ENCODE measurements at regions not wholly inside any gene's neighbourhood (a gene's known extent, or its start where the extent isn't known, plus 50 kb on each side); places are given as distances from the start of the nearest gene placed in this dataset.

GRCh38 chr3:135908737-135909136 lies 56.8 kb upstream of the PPP2R3A start:
- TF ChIP-seq TAF1 (IDR thresholded peaks at IDR 0.05; ENCODE audit: borderline replicate concordance, low read depth, low read length) (no peak), POLR2AphosphoS5 (IDR thresholded peaks at IDR 0.05; ENCODE audit: low read depth, low read length) (no peak), POLR2A (IDR thresholded peaks at IDR 0.05; ENCODE audit: low read depth, low read length) (no peak)
- no peak for DNase-seq (ENCODE audit: insufficient read length)
- FAIRE-seq: no peak

GRCh38 chr3:135911110-135911509 lies 54.4 kb upstream of the PPP2R3A start:
- no peak for DNase-seq (ENCODE audit: insufficient read length)
- no peak for FAIRE-seq
- TF ChIP-seq TAF1 (IDR thresholded peaks at IDR 0.05; ENCODE audit: borderline replicate concordance, low read depth, low read length) (no peak), POLR2AphosphoS5 (IDR thresholded peaks at IDR 0.05; ENCODE audit: low read depth, low read length) (no peak), POLR2A (IDR thresholded peaks at IDR 0.05; ENCODE audit: low read depth, low read length) (no peak)

- TF ChIP-seq POLR2A (IDR thresholded peaks at IDR 0.05; ENCODE audit: low read depth, low read length): no peak
- no peak for TF ChIP-seq TAF1 (IDR thresholded peaks at IDR 0.05; ENCODE audit: borderline replicate concordance, low read depth, low read length)
- TF ChIP-seq POLR2AphosphoS5 (IDR thresholded peaks at IDR 0.05; ENCODE audit: low read depth, low read length): no peak
- FAIRE-seq: no peak
- DNase-seq (ENCODE audit: insufficient read length): no peak
These were observed 50.3 kb upstream of the PPP2R3A start for GRCh38 chr3:135915206-135915605.
